Osteoblast (primary cell): ENCODE measurements at regions not wholly inside any gene's neighbourhood (a gene's known extent, or its start where the extent isn't known, plus 50 kb on each side); places are given as distances from the start of the nearest gene placed in this dataset.

Experiments
- DNase-seq: peaks from one replicate; pipeline ENCODE4 v3.0.0; 2011; ENCODE audit warnings: low spot score, mixed read lengths; ENCODE audit not compliant: insufficient read length; ENCODE audit errors: missing footprints
- H2AFZ ChIP-seq: 2 replicates; pipeline ENCODE4 v1.6.0; 2011; ENCODE audit warnings: mild to moderate bottlenecking, low read length
- H3K27ac ChIP-seq: 2 replicates; pipeline ENCODE4 v1.5.1; 2011; ENCODE audit warnings: mild to moderate bottlenecking, low read depth, low read length, moderate library complexity
- H3K27me3 ChIP-seq: 2 replicates; pipeline ENCODE4 v1.6.0; 2012; ENCODE audit warnings: mild to moderate bottlenecking, control low read depth, inconsistent platforms, low read length, moderate library complexity; ENCODE audit not compliant: insufficient read depth
- H3K36me3 ChIP-seq: 2 replicates; pipeline ENCODE4 v1.5.1; 2011; ENCODE audit warnings: mild to moderate bottlenecking, low read length, control low read depth, moderate library complexity; ENCODE audit not compliant: insufficient read depth
- H3K4me1 ChIP-seq: 2 replicates; pipeline ENCODE4 v1.5.1; 2011; ENCODE audit warnings: mild to moderate bottlenecking, low read length, control low read depth, moderate library complexity; ENCODE audit not compliant: insufficient read depth
- H3K4me2 ChIP-seq: 2 replicates; pipeline ENCODE4 v1.6.0; 2011; ENCODE audit warnings: mild to moderate bottlenecking, low read length; ENCODE audit not compliant: insufficient read depth
- H3K4me3 ChIP-seq: fragments of 200-600 bp; sonication (generic); 3 replicates; pipeline ENCODE4 v1.5.1; 2012; ENCODE audit warnings: mild to moderate bottlenecking, low read length, inconsistent platforms; ENCODE audit not compliant: insufficient read depth
- H3K79me2 ChIP-seq: 2 replicates; pipeline ENCODE4 v1.6.0; 2012; ENCODE audit warnings: mild to moderate bottlenecking, low read length, control low read depth, inconsistent platforms; ENCODE audit not compliant: insufficient read depth
- H3K9me3 ChIP-seq: 2 replicates; pipeline ENCODE4 v1.5.1; 2011; ENCODE audit warnings: low read depth, low read length, control low read depth
- H4K20me1 ChIP-seq: 2 replicates; pipeline ENCODE4 v1.6.0; 2012; ENCODE audit warnings: mild to moderate bottlenecking, low read length, control low read depth; ENCODE audit not compliant: insufficient read depth
- TF ChIP-seq, protein P1 (sequence below): IDR thresholded peaks from 2 replicates; pipeline ENCODE4 v1.5.1; 2011; ENCODE audit warnings: mild to moderate bottlenecking, low read depth, low read length, moderate library complexity; ENCODE audit errors: extremely low read depth

DNA sequence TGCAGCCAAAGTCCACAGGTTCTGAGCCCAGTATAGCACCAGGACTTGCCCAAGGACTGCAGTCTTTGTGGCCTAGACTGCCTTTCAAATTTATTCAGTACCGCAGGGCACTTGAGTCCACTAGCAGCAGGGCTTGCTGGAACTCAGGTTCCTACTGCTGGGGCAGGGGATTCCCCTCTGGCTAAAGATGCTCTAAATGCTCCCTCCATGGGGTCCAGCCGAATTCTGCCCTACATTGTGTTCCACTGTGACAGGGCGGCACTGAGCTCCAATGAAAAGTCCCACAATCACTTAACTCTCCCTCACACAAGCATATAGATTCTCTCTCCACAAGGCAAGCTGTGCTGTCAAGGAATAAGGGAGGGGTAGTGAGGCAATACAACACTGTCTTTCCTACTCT is 518.1 kb upstream of the VRK2 start:
- Histone ChIP-seq H3K27me3 (no peaks in the 10 kb centered on the region), H2AFZ (no peak overlapping the region), H3K27ac (no peak overlapping the region), H3K79me2 (no peaks in the 10 kb centered on the region), H3K4me1 (no peaks in the 10 kb centered on the region), H4K20me1 (no peaks in the 10 kb centered on the region), H3K4me2 (no peak overlapping the region), H3K4me3 (no peak overlapping the region), H3K9me3 (peaks cover 3% of the 10 kb centered on the region), H3K36me3 (no peaks in the 10 kb centered on the region)
- no peak for DNase-seq
- TF ChIP-seq, protein P1, sequence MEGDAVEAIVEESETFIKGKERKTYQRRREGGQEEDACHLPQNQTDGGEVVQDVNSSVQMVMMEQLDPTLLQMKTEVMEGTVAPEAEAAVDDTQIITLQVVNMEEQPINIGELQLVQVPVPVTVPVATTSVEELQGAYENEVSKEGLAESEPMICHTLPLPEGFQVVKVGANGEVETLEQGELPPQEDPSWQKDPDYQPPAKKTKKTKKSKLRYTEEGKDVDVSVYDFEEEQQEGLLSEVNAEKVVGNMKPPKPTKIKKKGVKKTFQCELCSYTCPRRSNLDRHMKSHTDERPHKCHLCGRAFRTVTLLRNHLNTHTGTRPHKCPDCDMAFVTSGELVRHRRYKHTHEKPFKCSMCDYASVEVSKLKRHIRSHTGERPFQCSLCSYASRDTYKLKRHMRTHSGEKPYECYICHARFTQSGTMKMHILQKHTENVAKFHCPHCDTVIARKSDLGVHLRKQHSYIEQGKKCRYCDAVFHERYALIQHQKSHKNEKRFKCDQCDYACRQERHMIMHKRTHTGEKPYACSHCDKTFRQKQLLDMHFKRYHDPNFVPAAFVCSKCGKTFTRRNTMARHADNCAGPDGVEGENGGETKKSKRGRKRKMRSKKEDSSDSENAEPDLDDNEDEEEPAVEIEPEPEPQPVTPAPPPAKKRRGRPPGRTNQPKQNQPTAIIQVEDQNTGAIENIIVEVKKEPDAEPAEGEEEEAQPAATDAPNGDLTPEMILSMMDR, result no peak

DNA sequence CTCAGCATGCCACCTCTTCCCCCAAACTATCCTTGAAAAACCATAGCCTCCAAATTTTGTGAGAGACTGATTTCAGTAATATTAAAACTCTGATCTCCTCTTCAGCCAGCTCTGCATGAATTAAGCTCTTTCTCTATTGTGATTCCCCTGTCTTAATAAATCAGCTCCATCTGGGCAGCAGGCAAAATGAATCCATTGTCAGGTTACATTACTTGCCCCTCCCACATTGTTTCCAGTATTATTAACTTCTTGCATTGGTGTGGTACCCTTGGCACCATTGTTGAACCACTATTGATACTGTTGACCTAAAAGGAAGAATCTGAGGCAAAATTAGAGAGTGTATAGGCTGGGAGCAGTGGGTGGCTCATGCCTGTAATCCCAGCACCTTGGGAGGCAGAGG is 512.2 kb upstream of the VRK2 start:
- no peak overlapping the region for H2AFZ ChIP-seq
- no peaks in the 10 kb centered on the region for H4K20me1 ChIP-seq
- H3K27ac ChIP-seq, result no peak overlapping the region
- TF ChIP-seq, protein P1, result no peak
- no peaks in the 10 kb centered on the region for H3K9me3 ChIP-seq
- no peak overlapping the region for H3K4me3 ChIP-seq
- H3K4me1 ChIP-seq, result no peaks in the 10 kb centered on the region
- no peak for DNase-seq
- no peaks in the 10 kb centered on the region for H3K79me2 ChIP-seq
- no peaks in the 10 kb centered on the region for H3K27me3 ChIP-seq
- no peak overlapping the region for H3K4me2 ChIP-seq
- H3K36me3 ChIP-seq, result no peaks in the 10 kb centered on the region

DNA sequence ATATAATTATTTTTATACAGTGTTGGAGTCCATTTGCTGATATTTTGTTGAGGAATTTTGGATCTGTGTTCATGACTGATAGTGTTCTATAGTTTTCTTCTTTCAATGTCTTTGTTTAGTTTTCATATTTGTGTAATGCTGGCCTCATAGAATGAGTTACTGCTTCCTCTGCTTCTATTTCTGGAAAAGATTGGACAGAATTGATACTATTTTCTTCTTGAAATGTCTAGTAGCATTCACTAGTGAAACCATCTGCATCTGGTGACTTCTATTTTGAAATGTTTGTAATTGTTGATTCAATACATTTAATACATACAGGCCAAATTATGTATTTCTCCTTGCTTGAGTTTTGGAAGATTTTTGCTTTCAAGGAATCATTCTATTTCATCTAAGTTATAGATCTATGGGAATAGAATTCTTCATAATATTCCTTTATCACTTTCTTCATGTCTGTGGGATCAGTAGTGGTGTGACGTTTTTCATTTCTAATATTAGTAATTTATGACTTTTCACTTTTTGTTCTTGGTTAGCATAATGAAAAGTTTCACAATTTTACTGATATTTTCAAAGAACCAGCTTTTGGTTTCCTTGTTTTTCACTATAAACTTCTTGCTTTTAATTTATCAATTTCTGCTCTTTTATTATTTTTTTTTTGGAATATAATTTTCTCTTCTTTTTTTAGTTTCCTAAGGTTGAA is 509.9 kb upstream of the VRK2 start:
- TF ChIP-seq, protein P1, result no peak
- H3K4me1 ChIP-seq, result no peaks in the 10 kb centered on the region

GRCh38 chr2:57539761-57540160 is 506.8 kb upstream of the VRK2 start:
- Histone ChIP-seq H3K36me3 (no peaks in the 10 kb centered on the region), H3K4me3 (no peak overlapping the region), H3K79me2 (no peaks in the 10 kb centered on the region), H3K4me1 (no peaks in the 10 kb centered on the region), H4K20me1 (no peaks in the 10 kb centered on the region), H3K27ac (no peak overlapping the region), H3K27me3 (no peaks in the 10 kb centered on the region), H2AFZ (no peak overlapping the region), H3K9me3 (no peaks in the 10 kb centered on the region), H3K4me2 (no peak overlapping the region)
- TF ChIP-seq, protein P1, result no peak
- DNase-seq, result no peak

More for the DNA sequence above, 509.9 kb upstream of the VRK2 start:
- no peak overlapping the region for H3K4me3 ChIP-seq
- no peaks in the 10 kb centered on the region for H3K27me3 ChIP-seq
- no peaks in the 10 kb centered on the region for H3K9me3 ChIP-seq
- H3K27ac ChIP-seq, result no peak overlapping the region
- DNase-seq, result no peak
- no peaks in the 10 kb centered on the region for H4K20me1 ChIP-seq
- no peak overlapping the region for H2AFZ ChIP-seq
- H3K4me2 ChIP-seq, result no peak overlapping the region
- no peaks in the 10 kb centered on the region for H3K79me2 ChIP-seq
- H3K36me3 ChIP-seq, result no peaks in the 10 kb centered on the region
